ENCODE measurements at regions not wholly inside any gene's neighbourhood (a gene's known extent, or its start where the extent isn't known, plus 50 kb on each side); places are given as distances from the start of the nearest gene placed in this dataset.

GRCh38 chr3:72055436-72055835, 270.5 kb upstream of the PROK2 start:
- Mint-ChIP-seq H3K27ac (no peak overlapping the region), H3K4me1 (ENCODE audit: low read depth) (peaks cover 2% of the 10 kb centered on the region), H3K27me3 (ENCODE audit: low read depth) (no peaks in the 10 kb centered on the region), H3K4me3 (no peak overlapping the region), H3K36me3 (ENCODE audit: low read depth) (peaks cover 2% of the 10 kb centered on the region), H3K9me3 (no peaks in the 10 kb centered on the region)

GRCh38 chr3:72054976-72055375, 270.0 kb upstream of the PROK2 start:
- Mint-ChIP-seq H3K4me1 (ENCODE audit: low read depth) (peaks cover 2% of the 10 kb centered on the region), H3K27ac (no peak overlapping the region), H3K27me3 (ENCODE audit: low read depth) (no peaks in the 10 kb centered on the region), H3K4me3 (no peak overlapping the region), H3K9me3 (no peaks in the 10 kb centered on the region), H3K36me3 (ENCODE audit: low read depth) (peaks cover 2% of the 10 kb centered on the region)

- Mint-ChIP-seq H3K4me1 (ENCODE audit: low read depth) (peaks cover 2% of the 10 kb centered on the region), H3K36me3 (ENCODE audit: low read depth) (peaks cover 2% of the 10 kb centered on the region), H3K9me3 (no peaks in the 10 kb centered on the region), H3K27ac (no peak overlapping the region), H3K4me3 (no peak overlapping the region), H3K27me3 (ENCODE audit: low read depth) (peaks cover 3% of the 10 kb centered on the region)
Observed at GRCh38 chr3:72052841-72053409, 268.0 kb upstream of the PROK2 start.

GRCh38 chr3:72050771-72051170, 265.8 kb upstream of the PROK2 start:
- Mint-ChIP-seq H3K27ac (no peak overlapping the region), H3K36me3 (ENCODE audit: low read depth) (no peaks in the 10 kb centered on the region), H3K4me1 (ENCODE audit: low read depth) (no peaks in the 10 kb centered on the region), H3K9me3 (no peaks in the 10 kb centered on the region), H3K27me3 (ENCODE audit: low read depth) (peaks cover 3% of the 10 kb centered on the region), H3K4me3 (no peak overlapping the region)

GRCh38 chr3:72050048-72050632, 265.2 kb upstream of the PROK2 start:
- no peak overlapping the region for H3K27ac Mint-ChIP-seq
- H3K4me1 Mint-ChIP-seq (ENCODE audit: low read depth), result no peaks in the 10 kb centered on the region
- no peaks in the 10 kb centered on the region for H3K36me3 Mint-ChIP-seq (ENCODE audit: low read depth)
- no peaks in the 10 kb centered on the region for H3K9me3 Mint-ChIP-seq
- no peak overlapping the region for H3K4me3 Mint-ChIP-seq
- peaks cover 3% of the 10 kb centered on the region for H3K27me3 Mint-ChIP-seq (ENCODE audit: low read depth)

- H3K9me3 Mint-ChIP-seq, result no peaks in the 10 kb centered on the region
- no peak overlapping the region for H3K4me3 Mint-ChIP-seq
- H3K4me1 Mint-ChIP-seq (ENCODE audit: low read depth), result no peaks in the 10 kb centered on the region
- H3K27me3 Mint-ChIP-seq (ENCODE audit: low read depth), result peaks cover 3% of the 10 kb centered on the region
- no peak overlapping the region for H3K27ac Mint-ChIP-seq
- H3K36me3 Mint-ChIP-seq (ENCODE audit: low read depth), result no peaks in the 10 kb centered on the region
Observed at GRCh38 chr3:72049300-72049699, 264.4 kb upstream of the PROK2 start.

GRCh38 chr3:72048873-72049272, 263.9 kb upstream of the PROK2 start:
- H3K4me3 Mint-ChIP-seq, result no peak overlapping the region
- H3K27ac Mint-ChIP-seq, result no peak overlapping the region
- no peaks in the 10 kb centered on the region for H3K9me3 Mint-ChIP-seq
- H3K4me1 Mint-ChIP-seq (ENCODE audit: low read depth), result no peaks in the 10 kb centered on the region
- H3K36me3 Mint-ChIP-seq (ENCODE audit: low read depth), result no peaks in the 10 kb centered on the region
- H3K27me3 Mint-ChIP-seq (ENCODE audit: low read depth), result peaks cover 3% of the 10 kb centered on the region

GRCh38 chr3:72047221-72047871, 262.4 kb upstream of the PROK2 start:
- no peaks in the 10 kb centered on the region for H3K9me3 Mint-ChIP-seq
- no peak overlapping the region for H3K4me3 Mint-ChIP-seq
- H3K27me3 Mint-ChIP-seq (ENCODE audit: low read depth), result peaks cover 3% of the 10 kb centered on the region
- no peaks in the 10 kb centered on the region for H3K36me3 Mint-ChIP-seq (ENCODE audit: low read depth)
- H3K4me1 Mint-ChIP-seq (ENCODE audit: low read depth), result no peaks in the 10 kb centered on the region
- H3K27ac Mint-ChIP-seq, result no peak overlapping the region

- no peaks in the 10 kb centered on the region for H3K36me3 Mint-ChIP-seq (ENCODE audit: low read depth)
- H3K27me3 Mint-ChIP-seq (ENCODE audit: low read depth), result peaks cover 3% of the 10 kb centered on the region
- H3K9me3 Mint-ChIP-seq, result no peaks in the 10 kb centered on the region
- H3K27ac Mint-ChIP-seq, result no peak overlapping the region
- no peak overlapping the region for H3K4me3 Mint-ChIP-seq
- no peaks in the 10 kb centered on the region for H3K4me1 Mint-ChIP-seq (ENCODE audit: low read depth)
Observed at GRCh38 chr3:72044231-72044855, 259.4 kb upstream of the PROK2 start.

GRCh38 chr3:72043204-72044133, 258.5 kb upstream of the PROK2 start:
- Mint-ChIP-seq H3K4me3 (no peak overlapping the region), H3K9me3 (peaks cover under 1% of the 10 kb centered on the region), H3K36me3 (ENCODE audit: low read depth) (no peaks in the 10 kb centered on the region), H3K27me3 (ENCODE audit: low read depth) (peaks cover under 1% of the 10 kb centered on the region), H3K4me1 (ENCODE audit: low read depth) (no peaks in the 10 kb centered on the region), H3K27ac (no peak overlapping the region)

GRCh38 chr3:72042397-72043203, 257.7 kb upstream of the PROK2 start:
- Mint-ChIP-seq H3K36me3 (ENCODE audit: low read depth) (peaks cover under 1% of the 10 kb centered on the region), H3K4me3 (no peak overlapping the region), H3K27me3 (ENCODE audit: low read depth) (peaks cover 5% of the 10 kb centered on the region), H3K27ac (no peak overlapping the region), H3K4me1 (ENCODE audit: low read depth) (peaks cover under 1% of the 10 kb centered on the region), H3K9me3 (peaks cover 5% of the 10 kb centered on the region)

GRCh38 chr3:72041511-72041910, 256.6 kb upstream of the PROK2 start:
- Mint-ChIP-seq H3K27me3 (ENCODE audit: low read depth) (peaks cover 7% of the 10 kb centered on the region), H3K4me3 (no peak overlapping the region), H3K36me3 (ENCODE audit: low read depth) (peaks cover 2% of the 10 kb centered on the region), H3K9me3 (peaks cover 8% of the 10 kb centered on the region), H3K4me1 (ENCODE audit: low read depth) (peaks cover 2% of the 10 kb centered on the region), H3K27ac (no peak overlapping the region)

- peaks cover 8% of the 10 kb centered on the region for H3K9me3 Mint-ChIP-seq
- no peak overlapping the region for H3K4me3 Mint-ChIP-seq
- peaks cover 2% of the 10 kb centered on the region for H3K36me3 Mint-ChIP-seq (ENCODE audit: low read depth)
- no peak overlapping the region for H3K27ac Mint-ChIP-seq
- peaks cover 2% of the 10 kb centered on the region for H3K4me1 Mint-ChIP-seq (ENCODE audit: low read depth)
- peaks cover 7% of the 10 kb centered on the region for H3K27me3 Mint-ChIP-seq (ENCODE audit: low read depth)
Observed at GRCh38 chr3:72041076-72041475, 256.1 kb upstream of the PROK2 start.
